Stimulated activated naive CD8-positive, alpha-beta T cell treated with anti-CD3 and anti-CD28 coated beads, Interleukin-15, amount 100 ng/mL, for 72 hours (primary cell): ENCODE measurements at regions not wholly inside any gene's neighbourhood (a gene's known extent, or its start where the extent isn't known, plus 50 kb on each side); places are given as distances from the start of the nearest gene placed in this dataset.
"Not testable (repeated sequence)": the region's sequence is repeated elsewhere in the genome, so short reads cannot be mapped to it uniquely, and the experiment has no call there.

Source experiments
- ATAC-seq: fragments of 150-1000 bp; cut with Tn5 transposase; 2 replicates; pipeline ENCODE4 v1.10.0; 2021; ENCODE audit warnings: mild to moderate bottlenecking, moderate library complexity
- DNase-seq, 2 donors: peaks; one replicate each; pipeline ENCODE4 v3.0.0; 2021 to 2022
- H3K27ac Mint-ChIP-seq, 2 donors: one replicate each; pipeline ENCODE4 v1.8.0; 2022; ENCODE audit warnings: mild to moderate bottlenecking in 2 of 2, mixed read lengths in 2 of 2, moderate library complexity in 2 of 2
- H3K27me3 Mint-ChIP-seq: one replicate; pipeline ENCODE4 v1.8.0; 2022; ENCODE audit warnings: mixed read lengths
- H3K4me1 Mint-ChIP-seq: one replicate; pipeline ENCODE4 v1.8.0; 2022; ENCODE audit warnings: mild to moderate bottlenecking, mixed read lengths
- H3K4me3 Mint-ChIP-seq, 2 donors: one replicate each; pipeline ENCODE4 v1.8.0; 2022; ENCODE audit warnings: mild to moderate bottlenecking in 2 of 2, mixed read lengths in 2 of 2, moderate library complexity in 1 of 2
- H3K9me3 Mint-ChIP-seq, 2 donors: one replicate each; pipeline ENCODE4 v1.8.0; 2022; ENCODE audit warnings: mixed read lengths in 2 of 2

GRCh38 chr2:66632882-66633281, 198.0 kb downstream of the MEIS1 start:
- H3K4me1 Mint-ChIP-seq, H3K4me3 Mint-ChIP-seq, ATAC-seq: not testable (repeated sequence)

GRCh38 chr2:66633631-66634030, 198.7 kb downstream of the MEIS1 start:
- no peak for DNase-seq
- Mint-ChIP-seq H3K27me3 (no peaks in the 10 kb centered on the region), H3K9me3 (peaks cover 8 to 13% of the 10 kb centered on the region in 2 donors), H3K4me3 (no peak overlapping the region), H3K4me1 (no peaks in the 10 kb centered on the region), H3K27ac (no peak overlapping the region)
- ATAC-seq, result no peak

More at GRCh38 chr2:66632882-66633281, 198.0 kb downstream of the MEIS1 start:
- peaks cover 8 to 13% of the 10 kb centered on the region in 2 donors for H3K9me3 Mint-ChIP-seq
- not testable (repeated sequence) for H3K27me3 Mint-ChIP-seq, H3K27ac Mint-ChIP-seq, DNase-seq

- no peak for DNase-seq
- no peak overlapping the region for H3K27ac Mint-ChIP-seq
- H3K9me3 Mint-ChIP-seq, result peaks cover 6 to 11% of the 10 kb centered on the region in 2 donors
- no peaks in the 10 kb centered on the region for H3K27me3 Mint-ChIP-seq
- no peaks in the 10 kb centered on the region for H3K4me1 Mint-ChIP-seq
- H3K4me3 Mint-ChIP-seq, result no peak overlapping the region
- ATAC-seq, result no peak
Observed at GRCh38 chr2:66634784-66635183, 199.9 kb downstream of the MEIS1 start.

GRCh38 chr2:66641685-66642084, 206.8 kb downstream of the MEIS1 start:
- ATAC-seq (no peak), DNase-seq (no peak)
- H3K4me3 Mint-ChIP-seq, result no peak overlapping the region
- no peak overlapping the region for H3K27ac Mint-ChIP-seq
- H3K27me3 Mint-ChIP-seq, result no peaks in the 10 kb centered on the region
- H3K9me3 Mint-ChIP-seq, result peaks cover 0 to 7% of the 10 kb centered on the region in 2 donors
- H3K4me1 Mint-ChIP-seq, result no peaks in the 10 kb centered on the region

GRCh38 chr2:66648081-66648480, 213.2 kb downstream of the MEIS1 start:
- not testable (repeated sequence) for H3K27ac Mint-ChIP-seq, H3K4me1 Mint-ChIP-seq, H3K4me3 Mint-ChIP-seq, DNase-seq, H3K27me3 Mint-ChIP-seq, ATAC-seq
- peaks cover 0 to 24% of the 10 kb centered on the region in 2 donors for H3K9me3 Mint-ChIP-seq

GRCh38 chr2:66649006-66649405, 214.1 kb downstream of the MEIS1 start:
- Mint-ChIP-seq H3K27ac (no peak overlapping the region), H3K9me3 (peaks cover 0 to 24% of the 10 kb centered on the region in 2 donors), H3K4me1 (no peaks in the 10 kb centered on the region), H3K27me3 (no peaks in the 10 kb centered on the region), H3K4me3 (no peak overlapping the region)
- DNase-seq, result no peak
- ATAC-seq, result no peak

GRCh38 chr2:66651295-66651694, 216.4 kb downstream of the MEIS1 start:
- Mint-ChIP-seq H3K9me3 (peaks cover 0 to 17% of the 10 kb centered on the region in 2 donors), H3K4me3 (no peak overlapping the region), H3K4me1 (no peaks in the 10 kb centered on the region), H3K27me3 (no peaks in the 10 kb centered on the region), H3K27ac (no peak overlapping the region)
- DNase-seq (no peak), ATAC-seq (no peak)

- Mint-ChIP-seq H3K27me3 (peaks cover 10% of the 10 kb centered on the region), H3K9me3 (peaks cover 8 to 28% of the 10 kb centered on the region in 2 donors), H3K4me1 (no peaks in the 10 kb centered on the region), H3K27ac (no peak overlapping the region), H3K4me3 (no peak overlapping the region)
- ATAC-seq, result no peak
- DNase-seq, result no peak
Observed at GRCh38 chr2:66660804-66661203, 225.9 kb downstream of the MEIS1 start.

- Mint-ChIP-seq H3K4me1 (no peaks in the 10 kb centered on the region), H3K27ac (no peak overlapping the region), H3K4me3 (no peak overlapping the region), H3K9me3 (peaks cover 8 to 28% of the 10 kb centered on the region in 2 donors), H3K27me3 (peaks cover 10% of the 10 kb centered on the region)
- ATAC-seq (peak; percentile 26), DNase-seq (no peak)
Observed at GRCh38 chr2:66661253-66662173, 226.6 kb downstream of the MEIS1 start.

- peaks cover 5 to 11% of the 10 kb centered on the region in 2 donors for H3K9me3 Mint-ChIP-seq
- no peaks in the 10 kb centered on the region for H3K4me1 Mint-ChIP-seq
- DNase-seq (no peak), ATAC-seq (no peak)
- H3K4me3 Mint-ChIP-seq, result no peak overlapping the region
- peaks cover 10% of the 10 kb centered on the region for H3K27me3 Mint-ChIP-seq
- no peak overlapping the region for H3K27ac Mint-ChIP-seq
Observed at GRCh38 chr2:66665124-66665984, 230.4 kb downstream of the MEIS1 start.

- no peak for ATAC-seq
- no peak overlapping the region for H3K4me3 Mint-ChIP-seq
- no peak for DNase-seq
- no peaks in the 10 kb centered on the region for H3K27me3 Mint-ChIP-seq
- H3K4me1 Mint-ChIP-seq, result no peaks in the 10 kb centered on the region
- peaks cover 0 to 5% of the 10 kb centered on the region in 2 donors for H3K9me3 Mint-ChIP-seq
- H3K27ac Mint-ChIP-seq, result no peak overlapping the region
Observed at GRCh38 chr2:66667301-66667700, 232.4 kb downstream of the MEIS1 start.

- Mint-ChIP-seq H3K27me3 (no peaks in the 10 kb centered on the region), H3K9me3 (peaks cover 0 to 5% of the 10 kb centered on the region in 2 donors), H3K4me1 (no peaks in the 10 kb centered on the region), H3K27ac (no peak overlapping the region), H3K4me3 (no peak overlapping the region)
- DNase-seq (no peak), ATAC-seq (no peak)
Observed at GRCh38 chr2:66673286-66673685, 238.4 kb downstream of the MEIS1 start.

GRCh38 chr2:66674087-66674486, 239.2 kb downstream of the MEIS1 start:
- no peak for DNase-seq
- H3K27ac Mint-ChIP-seq, result no peak overlapping the region
- H3K4me1 Mint-ChIP-seq, result no peaks in the 10 kb centered on the region
- no peaks in the 10 kb centered on the region for H3K27me3 Mint-ChIP-seq
- H3K4me3 Mint-ChIP-seq, result no peak overlapping the region
- peaks cover 0 to 5% of the 10 kb centered on the region in 2 donors for H3K9me3 Mint-ChIP-seq
- no peak for ATAC-seq

- Mint-ChIP-seq H3K9me3 (peaks cover 0 to 5% of the 10 kb centered on the region in 2 donors), H3K4me3 (no peak overlapping the region), H3K4me1 (no peaks in the 10 kb centered on the region), H3K27me3 (no peaks in the 10 kb centered on the region), H3K27ac (no peak overlapping the region)
- ATAC-seq (no peak), DNase-seq (no peak)
Observed at GRCh38 chr2:66675591-66675990, 240.7 kb downstream of the MEIS1 start.

- ATAC-seq (no peak), DNase-seq (no peak)
- peaks cover 0 to 4% of the 10 kb centered on the region in 2 donors for H3K9me3 Mint-ChIP-seq
- H3K27me3 Mint-ChIP-seq, result no peaks in the 10 kb centered on the region
- H3K27ac Mint-ChIP-seq, result no peak overlapping the region
- H3K4me1 Mint-ChIP-seq, result no peaks in the 10 kb centered on the region
- H3K4me3 Mint-ChIP-seq, result no peak overlapping the region
Observed at GRCh38 chr2:66679442-66679841, 244.5 kb downstream of the MEIS1 start.

GRCh38 chr2:66682476-66682875, 247.6 kb downstream of the MEIS1 start:
- ATAC-seq (no peak), DNase-seq (no peak)
- H3K9me3 Mint-ChIP-seq, result no peaks in the 10 kb centered on the region
- no peak overlapping the region for H3K4me3 Mint-ChIP-seq
- no peaks in the 10 kb centered on the region for H3K4me1 Mint-ChIP-seq
- no peak overlapping the region for H3K27ac Mint-ChIP-seq
- no peaks in the 10 kb centered on the region for H3K27me3 Mint-ChIP-seq
